GM23338 (cell line): ENCODE measurements at regions not wholly inside any gene's neighbourhood (a gene's known extent, or its start where the extent isn't known, plus 50 kb on each side); places are given as distances from the start of the nearest gene placed in this dataset.
A peak's percentile ranks its signal among the peaks of the same experiment; 100 is the strongest.

Source experiments
- ATAC-seq: fragments of 200-7000 bp; cut with Tn5 transposase; 3 replicates; pipeline ENCODE4 v1.9.1; 2020
- DNase-seq: peaks from one replicate; pipeline ENCODE4 v3.0.0-alpha.2; 2015; ENCODE audit warnings: low spot score
- H2AFZ ChIP-seq: fragments of 200-600 bp; sonication (generic); 2 replicates; pipeline ENCODE4 v1.8.0; 2016; ENCODE audit warnings: antibody characterized with exemption, mild to moderate bottlenecking, moderate library complexity
- H3F3A ChIP-seq: fragments of 200-600 bp; sonication (generic); replicated peaks from 2 replicates; pipeline ENCODE4 v1.8.0; 2017; ENCODE audit warnings: antibody characterized with exemption, mixed run types, low read depth
- H3K27ac ChIP-seq: fragments of 200-600 bp; sonication (generic); 2 replicates; pipeline ENCODE4 v1.6.1; 2016; ENCODE audit warnings: low read depth
- H3K27me3 ChIP-seq: fragments of 200-600 bp; sonication (generic); 2 replicates; pipeline ENCODE4 v1.8.0; 2016; ENCODE audit warnings: mild to moderate bottlenecking, mixed run types, moderate library complexity; ENCODE audit not compliant: insufficient read depth
- H3K36me3 ChIP-seq: fragments of 200-600 bp; sonication (generic); 2 replicates; pipeline ENCODE4 v1.8.0; 2016; ENCODE audit warnings: mild to moderate bottlenecking; ENCODE audit not compliant: insufficient read depth
- H3K4me1 ChIP-seq: fragments of 200-600 bp; sonication (generic); 2 replicates; pipeline ENCODE4 v1.8.0; 2016; ENCODE audit warnings: mild to moderate bottlenecking, moderate library complexity; ENCODE audit not compliant: insufficient read depth
- H3K4me2 ChIP-seq: fragments of 200-600 bp; sonication (generic); 2 replicates; pipeline ENCODE4 v1.7.1; 2017; ENCODE audit warnings: mixed run types
- H3K4me3 ChIP-seq: fragments of 200-600 bp; sonication (generic); 2 replicates; pipeline ENCODE4 v1.6.1; 2016; ENCODE audit warnings: mixed run types
- H3K79me2 ChIP-seq: fragments of 200-600 bp; sonication (generic); replicated peaks from 2 replicates; pipeline ENCODE4 v1.8.0; 2017; ENCODE audit warnings: mild to moderate bottlenecking; ENCODE audit not compliant: insufficient read depth
- H3K9me2 ChIP-seq: fragments of 200-600 bp; sonication (generic); 2 replicates; pipeline ENCODE4 v1.8.0; 2017; ENCODE audit not compliant: insufficient read depth
- H4K20me1 ChIP-seq: fragments of 200-600 bp; sonication (generic); replicated peaks from 2 replicates; pipeline ENCODE4 v1.8.0; 2017; ENCODE audit warnings: mild to moderate bottlenecking; ENCODE audit not compliant: insufficient read depth
- H3K27ac Mint-ChIP-seq: 2 replicates; pipeline ENCODE4 v1.8.0; 2020; ENCODE audit warnings: inconsistent platforms, mild to moderate bottlenecking, moderate library complexity, mixed read lengths
- H3K27me3 Mint-ChIP-seq: 3 replicates; pipeline ENCODE4 v1.8.0; 2022; ENCODE audit warnings: low read depth, mild to moderate bottlenecking, moderate library complexity, mixed read lengths, inconsistent platforms; ENCODE audit not compliant: insufficient read depth, poor library complexity
- H3K36me3 Mint-ChIP-seq: 3 replicates; pipeline ENCODE4 v1.8.0; 2021; ENCODE audit warnings: low read depth, mild to moderate bottlenecking, inconsistent platforms, moderate library complexity, mixed read lengths
- H3K4me1 Mint-ChIP-seq: 3 replicates; pipeline ENCODE4 v1.8.0; 2020; ENCODE audit warnings: mild to moderate bottlenecking, inconsistent platforms, mixed read lengths
- H3K4me3 Mint-ChIP-seq: 3 replicates; pipeline ENCODE4 v1.8.0; 2021; ENCODE audit warnings: moderate library complexity, mild to moderate bottlenecking, inconsistent platforms, mixed read lengths
- H3K9me3 Mint-ChIP-seq: 3 replicates; pipeline ENCODE4 v1.8.0; 2020; ENCODE audit warnings: moderate library complexity, mild to moderate bottlenecking, inconsistent platforms, mixed read lengths
- CREB1 ChIP-seq: fragments of 250-450 bp; sonication (Bioruptor Pico); IDR thresholded peaks from 2 replicates; pipeline ENCODE4 v1.5.0; 2020; ENCODE audit warnings: low read depth, mild to moderate bottlenecking, moderate library complexity
- ETS1 ChIP-seq: IDR thresholded peaks from 2 replicates; pipeline ENCODE4 v1.6.1; 2016; ENCODE audit warnings: antibody characterized with exemption
- EZH2 ChIP-seq: fragments of 200-600 bp; sonication (generic); IDR thresholded peaks from one replicate; pipeline ENCODE4 v1.8.0; 2017; ENCODE audit warnings: antibody characterized with exemption, mild to moderate bottlenecking, low read depth; ENCODE audit not compliant: unreplicated experiment
- EZH2phosphoT487 ChIP-seq: fragments of 200-600 bp; sonication (generic); IDR thresholded peaks from one replicate; pipeline ENCODE4 v1.8.1; 2018; ENCODE audit warnings: antibody characterized with exemption; ENCODE audit not compliant: unreplicated experiment
- JUNB ChIP-seq: IDR thresholded peaks from one replicate; pipeline ENCODE4 v1.6.1; 2016; ENCODE audit warnings: antibody characterized with exemption; ENCODE audit not compliant: unreplicated experiment
- NANOG ChIP-seq: IDR thresholded peaks from 2 replicates; pipeline ENCODE4 v1.6.1; 2016; ENCODE audit warnings: antibody characterized with exemption, borderline replicate concordance
- POLR2AphosphoS5 ChIP-seq: IDR thresholded peaks from 2 replicates; pipeline ENCODE4 v1.6.1; 2016; ENCODE audit warnings: antibody characterized with exemption, low read depth
- REST ChIP-seq: IDR thresholded peaks from one replicate; pipeline ENCODE4 v1.6.1; 2018; ENCODE audit warnings: antibody characterized with exemption; ENCODE audit not compliant: unreplicated experiment
- STAT1 ChIP-seq: IDR thresholded peaks from one replicate; pipeline ENCODE4 v1.6.1; 2016; ENCODE audit warnings: antibody characterized with exemption; ENCODE audit not compliant: unreplicated experiment
- ZNF114 ChIP-seq: fragments of 250-450 bp; sonication (Bioruptor Pico); IDR thresholded peaks from 2 replicates; pipeline ENCODE4 v1.5.0; 2020; ENCODE audit warnings: mild to moderate bottlenecking, moderate library complexity
- ZNF331 ChIP-seq: fragments of 250-450 bp; sonication (Bioruptor Pico); IDR thresholded peaks from 2 replicates; pipeline ENCODE4 v1.5.0; 2020; ENCODE audit warnings: low read depth, mild to moderate bottlenecking, moderate library complexity
- ZNF462 ChIP-seq: fragments of 250-450 bp; sonication (Bioruptor Pico); IDR thresholded peaks from 2 replicates; pipeline ENCODE4 v1.5.0; 2020; ENCODE audit warnings: mild to moderate bottlenecking, moderate library complexity
- TF ChIP-seq, protein P1 (sequence below), 2 experiments: fragments of 200-600 bp in 1 of 2; sonication (generic) in 1 of 2; conservative IDR thresholded peaks; 2 replicates each; pipeline versions ENCODE4 v1.5.1 to v1.6.1; 2016 to 2017; ENCODE audit warnings: antibody characterized with exemption in 2 of 2, low read depth in 2 of 2, mild to moderate bottlenecking in 2 of 2, moderate library complexity in 1 of 2

DNA sequence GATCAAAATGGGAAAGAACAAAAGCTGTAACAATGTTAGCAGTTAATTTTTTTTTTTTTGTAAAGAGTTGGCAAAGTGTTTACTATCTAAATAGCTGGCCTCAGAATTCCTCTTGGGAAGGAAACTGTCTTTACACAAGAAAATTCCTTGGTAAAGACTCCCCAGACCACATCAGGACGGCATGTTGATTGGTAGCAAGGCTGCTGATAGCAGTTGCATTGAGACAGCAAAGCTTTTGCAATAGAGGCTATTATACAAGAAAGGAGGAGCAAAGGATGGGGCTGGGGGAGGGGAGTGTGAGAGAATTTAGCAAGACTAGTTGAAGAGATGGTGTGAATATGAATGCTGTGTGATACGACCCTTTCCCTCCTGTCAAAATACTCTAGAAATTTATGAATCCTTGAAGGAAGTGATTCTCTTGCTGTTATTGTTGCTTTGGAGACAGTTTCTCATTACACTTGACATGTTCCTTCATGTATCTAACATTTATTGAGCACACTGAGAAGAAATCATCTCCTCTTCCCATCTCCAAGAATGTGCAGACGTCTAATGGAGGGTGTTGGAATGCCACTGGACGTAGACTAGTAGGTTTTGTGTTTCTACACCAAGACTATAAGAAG lies 355.6 kb downstream of the SIPA1L2 start:
- no peak for TF ChIP-seq ZNF331 (CRISPR knock-in tag)
- TF ChIP-seq ETS1 = no peak
- no peak for TF ChIP-seq ZNF462
- TF ChIP-seq, protein P1, sequence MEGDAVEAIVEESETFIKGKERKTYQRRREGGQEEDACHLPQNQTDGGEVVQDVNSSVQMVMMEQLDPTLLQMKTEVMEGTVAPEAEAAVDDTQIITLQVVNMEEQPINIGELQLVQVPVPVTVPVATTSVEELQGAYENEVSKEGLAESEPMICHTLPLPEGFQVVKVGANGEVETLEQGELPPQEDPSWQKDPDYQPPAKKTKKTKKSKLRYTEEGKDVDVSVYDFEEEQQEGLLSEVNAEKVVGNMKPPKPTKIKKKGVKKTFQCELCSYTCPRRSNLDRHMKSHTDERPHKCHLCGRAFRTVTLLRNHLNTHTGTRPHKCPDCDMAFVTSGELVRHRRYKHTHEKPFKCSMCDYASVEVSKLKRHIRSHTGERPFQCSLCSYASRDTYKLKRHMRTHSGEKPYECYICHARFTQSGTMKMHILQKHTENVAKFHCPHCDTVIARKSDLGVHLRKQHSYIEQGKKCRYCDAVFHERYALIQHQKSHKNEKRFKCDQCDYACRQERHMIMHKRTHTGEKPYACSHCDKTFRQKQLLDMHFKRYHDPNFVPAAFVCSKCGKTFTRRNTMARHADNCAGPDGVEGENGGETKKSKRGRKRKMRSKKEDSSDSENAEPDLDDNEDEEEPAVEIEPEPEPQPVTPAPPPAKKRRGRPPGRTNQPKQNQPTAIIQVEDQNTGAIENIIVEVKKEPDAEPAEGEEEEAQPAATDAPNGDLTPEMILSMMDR (conservative IDR thresholded peaks at IDR 0.05; ENCODE audit: low read depth in 2 of 2) = no peak
- TF ChIP-seq REST = no peak
- TF ChIP-seq CREB1 (CRISPR knock-in tag) = no peak
- no peak for TF ChIP-seq STAT1
- TF ChIP-seq ZNF114 = no peak
- no peak for TF ChIP-seq EZH2
- no peak for TF ChIP-seq JUNB
- no peak for TF ChIP-seq POLR2AphosphoS5
- TF ChIP-seq NANOG = no peak
- no peak for TF ChIP-seq EZH2phosphoT487

More for the DNA sequence above, 355.6 kb downstream of the SIPA1L2 start:
- H3K27ac Mint-ChIP-seq = no peak overlapping the region
- no peaks in the 10 kb centered on the region for H3K9me3 Mint-ChIP-seq
- no peak overlapping the region for H3K4me3 Mint-ChIP-seq
- no peak overlapping the region for H3K4me3 ChIP-seq
- no peak overlapping the region for H3K27ac ChIP-seq
- no peak overlapping the region for H3K4me2 ChIP-seq
- H3F3A ChIP-seq = no peaks in the 10 kb centered on the region
- ATAC-seq (no peak), DNase-seq (peak; percentile 25)
- H2AFZ ChIP-seq = no peak overlapping the region
- no peaks in the 10 kb centered on the region for H3K36me3 ChIP-seq
- peaks cover 9% of the 10 kb centered on the region for H3K9me2 ChIP-seq
- no peaks in the 10 kb centered on the region for H3K79me2 ChIP-seq
- no peaks in the 10 kb centered on the region for H4K20me1 ChIP-seq
- no peaks in the 10 kb centered on the region; the same call in 2 of the 3 replicates for H3K36me3 Mint-ChIP-seq
- peaks cover 13% of the 10 kb centered on the region for H3K4me1 ChIP-seq
- peaks cover 6% of the 10 kb centered on the region for H3K27me3 Mint-ChIP-seq
- no peaks in the 10 kb centered on the region for H3K27me3 ChIP-seq
- peaks cover 35% of the 10 kb centered on the region for H3K4me1 Mint-ChIP-seq
